Spleen (tissue), 7 donors: ENCODE measurements at regions not wholly inside any gene's neighbourhood (a gene's known extent, or its start where the extent isn't known, plus 50 kb on each side); places are given as distances from the start of the nearest gene placed in this dataset.

Source experiments
- CTCF ChIP-seq, 11 experiments: fragments of 200-600 bp in 7 of 11; fragments of 450-650 bp in 4 of 11; sonication (generic) in 4 of 11; IDR thresholded peaks in 8 of 11; conservative IDR thresholded peaks in 3 of 11; 1 replicate in 7 of 11; 2 replicates in 4 of 11; pipeline versions ENCODE4 v1.4.0 to v1.8.0; 2016 to 2021; ENCODE audit warnings: antibody characterized with exemption in 11 of 11, inconsistent platforms in 4 of 11, mild to moderate bottlenecking in 1 of 11
- POLR2A ChIP-seq, 3 donors: fragments of 450-650 bp; IDR thresholded peaks; one replicate each; pipeline ENCODE4 v1.5.1; 2017; ENCODE audit warnings: antibody characterized with exemption in 3 of 3, mild to moderate bottlenecking in 1 of 3
- donor health status: DM: no; HTN: no; CAD: no; lungs with moderate emphysema.
- donor health status: DM: no; HTN: no; CAD: no.
- donor health status: DM: no; HTN: no; CAD: no.

GRCh38 chr2:163463411-163463810 lies 272.4 kb downstream of the FIGN start:
- no peak for TF ChIP-seq POLR2A (IDR thresholded peaks at IDR 0.05)
- TF ChIP-seq CTCF (IDR thresholded peaks at IDR 0.05 in 8 of 11, conservative IDR thresholded peaks at IDR 0.05 in 3 of 11), result no peak
